Esophagus squamous epithelium (tissue), 5 donors: ENCODE measurements at regions not wholly inside any gene's neighbourhood (a gene's known extent, or its start where the extent isn't known, plus 50 kb on each side); places are given as distances from the start of the nearest gene placed in this dataset.

ENCODE experiments used
- DNase-seq: peaks from one replicate; lab custom pipeline; 2025; lab: John Stamatoyannopoulos, UW
- H3K27ac ChIP-seq, 4 donors: fragments of 200-600 bp; sonication (generic); one replicate each; pipeline ENCODE4 v1.5.1; 2016 to 2019; ENCODE audit warnings: mild to moderate bottlenecking in 1 of 4
- H3K27me3 ChIP-seq, 4 donors: fragments of 200-600 bp; sonication (generic); 1 replicate in 3 of 4; 2 replicates in 1 of 4; pipeline versions ENCODE4 v1.5.1 to v1.6.0; 2017 to 2021; ENCODE audit warnings: antibody characterized with exemption in 1 of 4
- H3K36me3 ChIP-seq, 3 donors: fragments of 200-600 bp; sonication (generic); one replicate each; pipeline ENCODE4 v1.5.1; 2016 to 2019
- H3K4me1 ChIP-seq, 3 donors: fragments of 200-600 bp; sonication (generic); one replicate each; pipeline ENCODE4 v1.5.1; 2017 to 2019
- H3K4me3 ChIP-seq, 4 donors: fragments of 200-600 bp; sonication (generic); 1 replicate in 3 of 4; 2 replicates in 1 of 4; pipeline ENCODE4 v1.5.1; 2016 to 2019; ENCODE audit warnings: mild to moderate bottlenecking in 2 of 4, moderate library complexity in 1 of 4
- H3K9me3 ChIP-seq, 3 donors: fragments of 200-600 bp; sonication (generic); one replicate each; pipeline ENCODE4 v1.5.1; 2016 to 2019
- CTCF ChIP-seq, 6 experiments: fragments of 450-650 bp in 4 of 6; fragments of 200-600 bp in 2 of 6; sonication (generic) in 2 of 6; IDR thresholded peaks; one replicate each; pipeline ENCODE4 v1.5.1; 2016 to 2019; ENCODE audit warnings: antibody characterized with exemption in 6 of 6, mild to moderate bottlenecking in 4 of 6, moderate library complexity in 4 of 6
- POLR2A ChIP-seq, 4 donors: fragments of 450-650 bp; IDR thresholded peaks; one replicate each; pipeline ENCODE4 v1.6.1; 2017; ENCODE audit warnings: antibody characterized with exemption in 4 of 4, mild to moderate bottlenecking in 4 of 4, moderate library complexity in 3 of 4
- WGBS, 2 donors: methylation state at CpG; one replicate each; pipeline ENCODE4 v1.1.5; 2018; 5-methylcytosine and 5-hydroxymethylcytosine counted together
- intact Hi-C: fragments of 100-400 bp; cut with DNase I; formaldehyde crosslinking; loops from one replicate; pipeline ENCODE4 v1.15.0; 2022
- donor health status: DM: yes; HTN: yes; CAD: no.

DNA sequence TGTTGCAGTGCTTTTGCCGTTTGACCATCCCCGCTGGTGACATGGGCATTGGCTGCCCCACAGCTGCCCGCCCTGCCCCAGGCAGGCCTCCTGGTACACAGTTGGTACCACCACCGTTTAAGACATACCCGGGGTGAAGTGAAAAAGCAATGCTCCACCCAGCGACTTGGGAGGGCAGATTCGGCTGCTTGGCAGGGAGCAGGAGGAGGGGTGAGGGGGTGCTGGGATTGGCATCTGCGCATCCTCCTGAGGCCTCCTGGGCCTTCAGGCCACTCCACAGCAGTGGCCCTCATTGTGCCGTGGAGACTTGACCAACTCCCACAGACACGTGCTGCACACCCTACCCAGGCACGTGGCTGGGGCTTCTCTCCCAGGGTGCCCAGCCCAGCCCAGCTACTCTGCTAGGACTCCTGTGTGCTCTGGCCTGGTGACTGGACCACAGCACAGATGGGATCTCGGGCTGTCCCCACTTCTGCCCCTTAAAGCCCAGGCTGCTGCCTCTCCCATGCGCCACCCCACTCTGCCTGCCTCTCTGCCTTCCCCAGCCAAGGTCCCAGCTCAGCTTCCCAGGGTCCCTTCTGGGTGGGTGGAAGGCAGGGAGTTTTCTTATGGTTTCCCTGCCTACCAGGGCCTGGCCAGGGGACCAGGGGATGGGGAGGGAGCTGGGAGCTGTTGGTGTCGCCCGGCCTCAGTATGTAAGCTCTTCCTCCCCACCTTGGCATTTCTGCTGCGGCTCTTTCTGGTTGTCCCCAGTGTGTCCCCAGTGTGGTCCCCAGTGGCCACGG is 157.0 kb upstream of the HS6ST1 start:
- TF ChIP-seq POLR2A (IDR thresholded peaks at IDR 0.05): no peak
- Histone ChIP-seq H3K9me3 (peaks cover 0 to 3% (median 1%) of the 10 kb centered on the region in 3 donors), H3K27ac (no peak overlapping the region), H3K4me3 (no peak overlapping the region), H3K27me3 (peaks cover 0 to 21% (median 0%) of the 10 kb centered on the region in 4 donors), H3K4me1 (peaks cover 7 to 19% (median 8%) of the 10 kb centered on the region in 3 donors), H3K36me3 (no peaks in the 10 kb centered on the region)
- no peak for DNase-seq
- intact Hi-C loops: no loop called here
- whole genome bisulfite sequencing, 2 donors: 96% methylated on average over 5 of the region's 17 CpGs; no CpG with 5 or more reads in 1 of the 2 donors

DNA sequence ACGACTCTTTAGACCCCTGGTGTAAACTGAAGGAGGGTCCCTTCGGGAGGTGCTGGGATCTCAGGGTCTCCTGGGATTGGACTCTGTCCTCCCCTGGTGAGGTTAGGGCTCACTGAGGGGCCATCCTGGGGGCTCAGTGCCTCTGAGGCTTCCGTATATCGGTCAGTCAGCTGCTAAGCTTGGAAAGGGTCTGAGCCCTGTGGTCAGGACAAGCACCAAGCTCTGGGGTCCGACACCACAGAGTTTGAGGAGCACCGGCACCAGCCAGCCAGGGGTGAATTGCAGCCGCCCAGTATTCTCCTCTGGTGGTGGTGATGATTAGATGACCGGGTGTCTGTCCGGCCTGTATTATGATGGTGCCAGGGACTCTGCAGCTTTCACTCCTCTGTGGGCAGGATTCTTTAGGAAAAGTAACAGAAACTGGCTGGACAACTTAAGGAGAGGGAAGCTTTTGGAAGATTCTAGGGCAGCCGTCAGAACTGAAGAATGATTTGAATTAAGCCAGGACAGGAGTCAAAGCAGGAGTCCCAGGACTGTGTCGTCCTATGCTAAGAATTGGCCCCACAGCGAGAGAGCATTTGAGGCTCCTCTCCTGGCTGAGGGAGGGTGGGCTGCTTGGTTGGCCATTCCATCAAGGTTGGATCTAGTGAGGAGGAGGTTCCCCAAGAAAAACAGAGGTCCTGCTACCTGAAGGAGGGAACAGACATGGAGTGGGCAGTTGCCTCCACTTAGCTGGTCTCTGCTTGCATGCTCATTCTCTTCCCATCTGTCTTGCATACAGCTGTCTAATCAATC is 158.6 kb upstream of the HS6ST1 start:
- 88 to 89% methylated on average over 4 to 6 of the region's 12 CpGs for WGBS, 2 donors
- H3K9me3 ChIP-seq: peaks cover 0 to 6% (median 0%) of the 10 kb centered on the region in 3 donors

DNA sequence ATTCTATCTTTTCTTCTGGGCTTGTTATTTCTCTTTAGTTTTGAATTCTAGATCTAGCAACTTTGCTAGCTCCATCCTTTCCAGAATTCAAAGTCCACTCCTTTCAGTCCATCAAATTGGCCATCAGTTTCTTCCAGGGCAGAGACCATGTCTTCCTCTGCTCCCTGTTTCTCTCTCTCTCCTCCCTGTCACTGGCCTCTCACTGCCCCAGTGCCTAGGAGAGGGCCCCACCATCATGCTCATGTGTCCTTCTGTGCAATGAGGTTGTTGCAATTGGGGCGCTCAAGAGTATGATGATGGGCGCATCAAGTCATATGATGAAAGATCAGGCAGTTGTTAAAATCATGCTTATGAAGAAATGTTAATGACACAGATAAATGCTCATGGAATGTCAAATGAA is 159.2 kb upstream of the HS6ST1 start:
- H3K4me3 ChIP-seq: no peak overlapping the region
- peaks cover 0 to 21% (median 0%) of the 10 kb centered on the region in 4 donors for H3K27me3 ChIP-seq
- DNase-seq: no peak
- TF ChIP-seq POLR2A (IDR thresholded peaks at IDR 0.05): no peak
- no peak for TF ChIP-seq CTCF (IDR thresholded peaks at IDR 0.05)
- peaks cover 4 to 15% (median 8%) of the 10 kb centered on the region in 3 donors for H3K4me1 ChIP-seq
- WGBS, 2 donors: 92 to 96% methylated on average over 2 of the region's 2 CpGs
- peaks cover 0 to 6% (median 0%) of the 10 kb centered on the region in 3 donors for H3K9me3 ChIP-seq
- intact Hi-C loops: no loop called here
- no peaks in the 10 kb centered on the region for H3K36me3 ChIP-seq
- H3K27ac ChIP-seq: no peak overlapping the region

More for the DNA sequence above, 158.6 kb upstream of the HS6ST1 start:
- no peak overlapping the region for H3K27ac ChIP-seq
- TF ChIP-seq POLR2A (IDR thresholded peaks at IDR 0.05) (no peak), CTCF (IDR thresholded peaks at IDR 0.05) (no peak)
- DNase-seq: no peak
- H3K27me3 ChIP-seq: peaks cover 0 to 21% (median 0%) of the 10 kb centered on the region in 4 donors
- no peaks in the 10 kb centered on the region for H3K36me3 ChIP-seq
- H3K4me1 ChIP-seq: peaks cover 7 to 19% (median 8%) of the 10 kb centered on the region in 3 donors
- intact Hi-C loops: no loop called here
- H3K4me3 ChIP-seq: no peak overlapping the region

DNA sequence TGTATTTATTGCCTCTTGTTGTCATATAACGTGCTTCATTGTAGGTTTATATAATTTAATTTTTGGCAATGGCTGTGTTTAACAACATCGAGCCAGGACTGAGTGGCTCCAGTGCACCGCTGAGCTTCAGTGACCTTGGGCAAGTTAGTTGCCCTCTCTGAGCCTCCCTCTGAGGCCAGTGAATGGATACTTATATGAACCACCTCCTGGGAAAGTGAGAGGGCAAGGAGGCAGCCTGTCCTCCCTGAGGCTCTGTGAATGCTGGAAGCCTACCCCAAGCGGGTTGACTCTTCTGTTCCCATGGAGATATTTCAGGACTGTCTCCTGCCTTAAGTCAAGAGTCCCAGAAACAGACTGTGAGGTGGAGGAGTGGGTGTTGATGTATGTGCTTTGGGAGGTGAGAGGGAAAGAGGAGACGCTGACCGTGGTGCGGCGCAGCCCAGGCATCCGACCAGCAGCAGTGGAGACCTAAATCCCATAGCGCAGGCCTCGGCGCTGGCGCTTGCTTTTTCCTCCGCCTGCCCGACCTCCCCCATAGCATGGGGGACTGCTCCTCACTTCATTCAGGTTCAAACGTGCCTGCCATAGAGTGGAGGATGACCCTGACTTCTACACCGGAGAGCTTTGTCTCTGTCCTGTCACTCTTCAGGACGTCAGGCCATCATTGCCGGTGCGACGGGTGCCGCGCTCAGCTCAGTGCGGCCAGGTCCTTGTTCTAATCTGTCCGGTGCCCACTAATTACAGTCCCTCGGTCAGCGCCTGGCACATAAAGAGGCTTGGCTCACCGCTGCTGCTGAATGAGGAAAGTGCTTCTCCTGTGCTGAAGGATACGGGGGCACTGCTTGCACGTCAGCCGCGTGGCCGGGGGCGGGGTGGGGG is 167.3 kb upstream of the HS6ST1 start:
- intact Hi-C loops: no loop called here
- no peak overlapping the region for H3K27ac ChIP-seq
- DNase-seq: no peak
- H3K4me3 ChIP-seq: no peak overlapping the region
- 84 to 89% methylated on average over 17 to 21 of the region's 34 CpGs for WGBS, 2 donors
- no peaks in the 10 kb centered on the region for H3K27me3 ChIP-seq
- no peaks in the 10 kb centered on the region for H3K36me3 ChIP-seq
- TF ChIP-seq POLR2A (IDR thresholded peaks at IDR 0.05): no peak
- TF ChIP-seq CTCF (IDR thresholded peaks at IDR 0.05): no peak
- H3K9me3 ChIP-seq: peaks cover 0 to 6% (median 0%) of the 10 kb centered on the region in 3 donors
- peaks cover 0 to 18% (median 0%) of the 10 kb centered on the region in 3 donors for H3K4me1 ChIP-seq
